ENCODE measurements at regions not wholly inside any gene's neighbourhood (a gene's known extent, or its start where the extent isn't known, plus 50 kb on each side); places are given as distances from the start of the nearest gene placed in this dataset.

DNA sequence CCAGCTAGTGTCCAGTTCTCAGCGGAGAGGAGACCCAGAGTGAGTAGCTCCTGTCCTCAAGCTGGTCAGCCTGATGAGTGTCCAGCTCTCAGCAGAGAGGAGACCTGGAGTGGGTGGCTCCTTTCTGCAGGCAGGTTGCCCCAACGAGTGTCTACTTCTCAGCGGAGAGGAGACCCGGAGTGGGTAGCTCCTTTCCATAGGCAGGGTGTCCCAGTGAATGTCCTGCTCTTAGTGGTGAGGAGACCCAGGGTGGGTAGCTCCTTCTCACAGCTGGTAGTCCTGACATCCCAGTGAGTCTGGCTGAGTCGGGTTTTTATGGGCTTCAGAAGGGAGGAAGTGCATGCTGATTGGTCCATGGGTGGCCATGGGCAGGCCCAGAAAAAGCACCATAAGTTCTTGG lies 55.7 kb upstream of the NUDT6 start:
- H2AFZ ChIP-seq (replicated peaks) = no peak overlapping the region
- Mint-ChIP-seq H3K27ac (no peak overlapping the region), H3K9me3 (peaks cover 16% of the 10 kb centered on the region), H3K36me3 (peaks cover 38% of the 10 kb centered on the region), H3K4me3 (no peak overlapping the region), H3K4me1 (no peaks in the 10 kb centered on the region), H3K27me3 (ENCODE audit: insufficient read depth, low read depth) (no peaks in the 10 kb centered on the region)
- H3K27ac ChIP-seq = no peak overlapping the region
- no peaks in the 10 kb centered on the region for H3F3A ChIP-seq (ENCODE audit: low read depth)
- no peak overlapping the region for H3K9ac ChIP-seq
- no peaks in the 10 kb centered on the region for H3K79me2 ChIP-seq (ENCODE audit: low read depth)
- no peaks in the 10 kb centered on the region for H4K20me1 ChIP-seq (ENCODE audit: low read depth)
- TF ChIP-seq EZH2phosphoT487 (IDR thresholded peaks at IDR 0.05) = no peak
- TF ChIP-seq, protein P1, sequence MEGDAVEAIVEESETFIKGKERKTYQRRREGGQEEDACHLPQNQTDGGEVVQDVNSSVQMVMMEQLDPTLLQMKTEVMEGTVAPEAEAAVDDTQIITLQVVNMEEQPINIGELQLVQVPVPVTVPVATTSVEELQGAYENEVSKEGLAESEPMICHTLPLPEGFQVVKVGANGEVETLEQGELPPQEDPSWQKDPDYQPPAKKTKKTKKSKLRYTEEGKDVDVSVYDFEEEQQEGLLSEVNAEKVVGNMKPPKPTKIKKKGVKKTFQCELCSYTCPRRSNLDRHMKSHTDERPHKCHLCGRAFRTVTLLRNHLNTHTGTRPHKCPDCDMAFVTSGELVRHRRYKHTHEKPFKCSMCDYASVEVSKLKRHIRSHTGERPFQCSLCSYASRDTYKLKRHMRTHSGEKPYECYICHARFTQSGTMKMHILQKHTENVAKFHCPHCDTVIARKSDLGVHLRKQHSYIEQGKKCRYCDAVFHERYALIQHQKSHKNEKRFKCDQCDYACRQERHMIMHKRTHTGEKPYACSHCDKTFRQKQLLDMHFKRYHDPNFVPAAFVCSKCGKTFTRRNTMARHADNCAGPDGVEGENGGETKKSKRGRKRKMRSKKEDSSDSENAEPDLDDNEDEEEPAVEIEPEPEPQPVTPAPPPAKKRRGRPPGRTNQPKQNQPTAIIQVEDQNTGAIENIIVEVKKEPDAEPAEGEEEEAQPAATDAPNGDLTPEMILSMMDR (IDR thresholded peaks at IDR 0.05) = no peak
- no peak for TF ChIP-seq EZH2 (IDR thresholded peaks at IDR 0.05)
- H3K4me3 ChIP-seq = no peak overlapping the region
- no peaks in the 10 kb centered on the region for H3K27me3 ChIP-seq
- peaks cover 13% of the 10 kb centered on the region for H3K36me3 ChIP-seq
- no peak for DNase-seq (ENCODE audit: low spot score)
- no peak overlapping the region for H3K4me2 ChIP-seq
- H3K4me1 ChIP-seq = no peaks in the 10 kb centered on the region
- H3K9me3 ChIP-seq (ENCODE audit: low read depth) = no peaks in the 10 kb centered on the region

DNA sequence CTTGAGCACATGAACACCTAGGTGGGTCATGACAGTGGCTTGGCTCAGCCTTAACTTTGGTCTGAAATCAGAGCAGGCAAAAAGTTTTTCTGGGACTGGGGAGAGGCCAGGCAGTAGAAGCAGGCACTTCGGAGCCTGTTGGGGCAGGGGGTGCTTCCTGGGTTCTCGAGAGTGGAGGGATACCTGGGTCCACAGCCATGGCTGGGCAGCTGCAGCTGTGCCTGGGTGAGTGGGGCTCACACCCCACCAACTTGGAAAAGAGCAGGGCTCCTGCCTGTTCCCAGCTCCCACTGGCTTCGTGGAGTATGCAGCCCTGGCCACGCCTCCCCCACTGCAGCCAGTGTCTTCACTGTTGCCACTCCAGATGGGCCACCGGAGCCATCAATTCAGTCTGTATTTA lies 56.4 kb upstream of the NUDT6 start:
- Histone ChIP-seq H3K27me3 (no peaks in the 10 kb centered on the region), H3K79me2 (ENCODE audit: low read depth) (peaks cover 7% of the 10 kb centered on the region), H4K20me1 (ENCODE audit: low read depth) (no peaks in the 10 kb centered on the region), H3K27ac (no peak overlapping the region), H3K4me1 (no peaks in the 10 kb centered on the region), H3K4me2 (no peak overlapping the region), H3K4me3 (no peak overlapping the region), H3K9me3 (ENCODE audit: low read depth) (no peaks in the 10 kb centered on the region), H2AFZ (replicated peaks) (no peak overlapping the region), H3F3A (ENCODE audit: low read depth) (no peaks in the 10 kb centered on the region), H3K9ac (no peak overlapping the region), H3K36me3 (peaks cover 13% of the 10 kb centered on the region)
- no peak overlapping the region for H3K4me3 Mint-ChIP-seq
- no peaks in the 10 kb centered on the region for H3K27me3 Mint-ChIP-seq (ENCODE audit: insufficient read depth, low read depth)
- TF ChIP-seq EZH2 (IDR thresholded peaks at IDR 0.05) (no peak), EZH2phosphoT487 (IDR thresholded peaks at IDR 0.05) (no peak)
- TF ChIP-seq, protein P1 (IDR thresholded peaks at IDR 0.05) = no peak
- no peak for DNase-seq (ENCODE audit: low spot score)
- peaks cover 22% of the 10 kb centered on the region for H3K9me3 Mint-ChIP-seq
- H3K4me1 Mint-ChIP-seq = no peaks in the 10 kb centered on the region
- H3K36me3 Mint-ChIP-seq = peaks cover 45% of the 10 kb centered on the region
- H3K27ac Mint-ChIP-seq = no peak overlapping the region

DNA sequence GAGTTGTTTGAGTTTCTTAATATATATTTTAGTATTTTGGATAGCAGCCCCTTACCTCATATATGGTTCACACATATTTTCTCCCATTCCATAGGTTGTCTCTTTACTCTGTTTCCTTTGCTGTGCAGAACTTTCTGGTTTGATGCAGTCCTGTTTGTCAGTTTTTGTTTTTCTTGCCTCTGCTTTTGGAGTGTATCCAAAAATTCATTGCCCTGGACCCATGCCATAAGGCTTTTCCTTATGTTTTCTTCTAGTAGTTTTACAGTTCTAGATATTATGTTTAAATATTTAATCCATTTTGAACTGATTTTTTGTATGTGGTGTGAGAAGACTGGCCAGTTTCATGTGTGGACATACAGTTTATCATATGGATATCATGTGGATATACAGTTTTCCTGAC lies 58.5 kb upstream of the NUDT6 start:
- Mint-ChIP-seq H3K4me1 (no peaks in the 10 kb centered on the region), H3K27me3 (ENCODE audit: insufficient read depth, low read depth) (no peaks in the 10 kb centered on the region), H3K9me3 (peaks cover 24% of the 10 kb centered on the region), H3K4me3 (no peak overlapping the region), H3K36me3 (peaks cover 53% of the 10 kb centered on the region), H3K27ac (no peak overlapping the region)
- no peak overlapping the region for H3K9ac ChIP-seq
- H3K27me3 ChIP-seq = no peaks in the 10 kb centered on the region
- no peaks in the 10 kb centered on the region for H4K20me1 ChIP-seq (ENCODE audit: low read depth)
- H3K79me2 ChIP-seq (ENCODE audit: low read depth) = peaks cover 9% of the 10 kb centered on the region
- DNase-seq (ENCODE audit: low spot score) = no peak
- H2AFZ ChIP-seq (replicated peaks) = no peak overlapping the region
- no peaks in the 10 kb centered on the region for H3F3A ChIP-seq (ENCODE audit: low read depth)
- no peak for TF ChIP-seq EZH2phosphoT487 (IDR thresholded peaks at IDR 0.05)
- TF ChIP-seq, protein P1 (IDR thresholded peaks at IDR 0.05) = no peak
- TF ChIP-seq EZH2 (IDR thresholded peaks at IDR 0.05) = no peak
- H3K4me1 ChIP-seq = no peaks in the 10 kb centered on the region
- no peaks in the 10 kb centered on the region for H3K9me3 ChIP-seq (ENCODE audit: low read depth)
- no peak overlapping the region for H3K27ac ChIP-seq
- H3K4me3 ChIP-seq = no peak overlapping the region
- H3K36me3 ChIP-seq = peaks cover 10% of the 10 kb centered on the region
- no peak overlapping the region for H3K4me2 ChIP-seq

Data from neural progenitor cell (in vitro differentiated cells).